ENCODE measurements at regions not wholly inside any gene's neighbourhood (a gene's known extent, or its start where the extent isn't known, plus 50 kb on each side); places are given as distances from the start of the nearest gene placed in this dataset.

GRCh38 chr3:8276056-8276455 lies 225.6 kb upstream of the LMCD1 start:
- H3K27ac ChIP-seq (ENCODE audit: low read depth, low read length): no peak overlapping the region

GRCh38 chr3:8276506-8276905 lies 225.1 kb upstream of the LMCD1 start:
- Histone ChIP-seq H3K27me3 (ENCODE audit: control insufficient read depth in 3 of 3, insufficient read depth in 3 of 3, low read length in 3 of 3) (no peaks in the 10 kb centered on the region), H3K4me1 (ENCODE audit: control insufficient read depth in 3 of 3, insufficient read depth in 3 of 3, low read length in 3 of 3) (no peaks in the 10 kb centered on the region), H3K9ac (ENCODE audit: low read depth in 1 of 3, low read length in 3 of 3) (no peak overlapping the region), H3K36me3 (ENCODE audit: control insufficient read depth in 3 of 3, insufficient read depth in 3 of 3, low read length in 3 of 3) (no peaks in the 10 kb centered on the region), H3K9me3 (ENCODE audit: control insufficient read depth in 3 of 3, low read length in 3 of 3) (no peaks in the 10 kb centered on the region), H3K27ac (ENCODE audit: low read depth, low read length) (no peak overlapping the region), H3K4me3 (ENCODE audit: low read length in 3 of 3) (no peak overlapping the region)

More at GRCh38 chr3:8276056-8276455, 225.6 kb upstream of the LMCD1 start:
- H3K4me1 ChIP-seq (ENCODE audit: control insufficient read depth in 3 of 3, insufficient read depth in 3 of 3, low read length in 3 of 3): no peaks in the 10 kb centered on the region
- H3K9ac ChIP-seq (ENCODE audit: low read depth in 1 of 3, low read length in 3 of 3): no peak overlapping the region
- H3K27me3 ChIP-seq (ENCODE audit: control insufficient read depth in 3 of 3, insufficient read depth in 3 of 3, low read length in 3 of 3): no peaks in the 10 kb centered on the region
- H3K9me3 ChIP-seq (ENCODE audit: control insufficient read depth in 3 of 3, low read length in 3 of 3): no peaks in the 10 kb centered on the region
- H3K4me3 ChIP-seq (ENCODE audit: low read length in 3 of 3): no peak overlapping the region
- no peaks in the 10 kb centered on the region for H3K36me3 ChIP-seq (ENCODE audit: control insufficient read depth in 3 of 3, insufficient read depth in 3 of 3, low read length in 3 of 3)

GRCh38 chr3:8278448-8278847 lies 223.2 kb upstream of the LMCD1 start:
- Histone ChIP-seq H3K27ac (ENCODE audit: low read depth, low read length) (no peak overlapping the region), H3K4me3 (ENCODE audit: low read length in 3 of 3) (no peak overlapping the region), H3K36me3 (ENCODE audit: control insufficient read depth in 3 of 3, insufficient read depth in 3 of 3, low read length in 3 of 3) (no peaks in the 10 kb centered on the region), H3K9me3 (ENCODE audit: control insufficient read depth in 3 of 3, low read length in 3 of 3) (no peaks in the 10 kb centered on the region), H3K27me3 (ENCODE audit: control insufficient read depth in 3 of 3, insufficient read depth in 3 of 3, low read length in 3 of 3) (no peaks in the 10 kb centered on the region), H3K9ac (ENCODE audit: low read depth in 1 of 3, low read length in 3 of 3) (no peak overlapping the region), H3K4me1 (ENCODE audit: control insufficient read depth in 3 of 3, insufficient read depth in 3 of 3, low read length in 3 of 3) (peaks cover 0 to 6% (median 5%) of the 10 kb centered on the region in 3 donors)

- H3K9ac ChIP-seq (ENCODE audit: low read depth in 1 of 3, low read length in 3 of 3): no peak overlapping the region
- H3K4me3 ChIP-seq (ENCODE audit: low read length in 3 of 3): no peak overlapping the region
- H3K9me3 ChIP-seq (ENCODE audit: control insufficient read depth in 3 of 3, low read length in 3 of 3): no peaks in the 10 kb centered on the region
- no peaks in the 10 kb centered on the region for H3K27me3 ChIP-seq (ENCODE audit: control insufficient read depth in 3 of 3, insufficient read depth in 3 of 3, low read length in 3 of 3)
- no peaks in the 10 kb centered on the region for H3K36me3 ChIP-seq (ENCODE audit: control insufficient read depth in 3 of 3, insufficient read depth in 3 of 3, low read length in 3 of 3)
- no peak overlapping the region for H3K27ac ChIP-seq (ENCODE audit: low read depth, low read length)
- H3K4me1 ChIP-seq (ENCODE audit: control insufficient read depth in 3 of 3, insufficient read depth in 3 of 3, low read length in 3 of 3): peaks cover 0 to 6% (median 5%) of the 10 kb centered on the region in 3 donors
Observed at GRCh38 chr3:8279476-8279875, 222.1 kb upstream of the LMCD1 start.

GRCh38 chr3:8279886-8280550 lies 221.6 kb upstream of the LMCD1 start:
- no peak overlapping the region for H3K4me3 ChIP-seq (ENCODE audit: low read length in 3 of 3)
- no peaks in the 10 kb centered on the region for H3K36me3 ChIP-seq (ENCODE audit: control insufficient read depth in 3 of 3, insufficient read depth in 3 of 3, low read length in 3 of 3)
- no peaks in the 10 kb centered on the region for H3K9me3 ChIP-seq (ENCODE audit: control insufficient read depth in 3 of 3, low read length in 3 of 3)
- peaks cover 0 to 6% (median 5%) of the 10 kb centered on the region in 3 donors for H3K4me1 ChIP-seq (ENCODE audit: control insufficient read depth in 3 of 3, insufficient read depth in 3 of 3, low read length in 3 of 3)
- H3K27me3 ChIP-seq (ENCODE audit: control insufficient read depth in 3 of 3, insufficient read depth in 3 of 3, low read length in 3 of 3): no peaks in the 10 kb centered on the region
- H3K9ac ChIP-seq (ENCODE audit: low read depth in 1 of 3, low read length in 3 of 3): no peak overlapping the region
- H3K27ac ChIP-seq (ENCODE audit: low read depth, low read length): no peak overlapping the region

GRCh38 chr3:8282541-8283165 lies 219.0 kb upstream of the LMCD1 start:
- H3K27ac ChIP-seq (ENCODE audit: low read depth, low read length): no peak overlapping the region
- H3K27me3 ChIP-seq (ENCODE audit: control insufficient read depth in 3 of 3, insufficient read depth in 3 of 3, low read length in 3 of 3): no peaks in the 10 kb centered on the region
- H3K36me3 ChIP-seq (ENCODE audit: control insufficient read depth in 3 of 3, insufficient read depth in 3 of 3, low read length in 3 of 3): no peaks in the 10 kb centered on the region

GRCh38 chr3:8283193-8283592 lies 218.4 kb upstream of the LMCD1 start:
- Histone ChIP-seq H3K9me3 (ENCODE audit: control insufficient read depth in 3 of 3, low read length in 3 of 3) (no peaks in the 10 kb centered on the region), H3K27me3 (ENCODE audit: control insufficient read depth in 3 of 3, insufficient read depth in 3 of 3, low read length in 3 of 3) (no peaks in the 10 kb centered on the region), H3K36me3 (ENCODE audit: control insufficient read depth in 3 of 3, insufficient read depth in 3 of 3, low read length in 3 of 3) (no peaks in the 10 kb centered on the region), H3K27ac (ENCODE audit: low read depth, low read length) (no peak overlapping the region), H3K4me3 (ENCODE audit: low read length in 3 of 3) (no peak overlapping the region), H3K4me1 (ENCODE audit: control insufficient read depth in 3 of 3, insufficient read depth in 3 of 3, low read length in 3 of 3) (peaks cover 0 to 9% (median 6%) of the 10 kb centered on the region in 3 donors), H3K9ac (ENCODE audit: low read depth in 1 of 3, low read length in 3 of 3) (no peak overlapping the region)

More at GRCh38 chr3:8282541-8283165, 219.0 kb upstream of the LMCD1 start:
- Histone ChIP-seq H3K9ac (ENCODE audit: low read depth in 1 of 3, low read length in 3 of 3) (no peak overlapping the region), H3K4me1 (ENCODE audit: control insufficient read depth in 3 of 3, insufficient read depth in 3 of 3, low read length in 3 of 3) (peaks cover 0 to 9% (median 6%) of the 10 kb centered on the region in 3 donors), H3K9me3 (ENCODE audit: control insufficient read depth in 3 of 3, low read length in 3 of 3) (no peaks in the 10 kb centered on the region), H3K4me3 (ENCODE audit: low read length in 3 of 3) (no peak overlapping the region)

- Histone ChIP-seq H3K27ac (ENCODE audit: low read depth, low read length) (no peak overlapping the region), H3K4me1 (ENCODE audit: control insufficient read depth in 3 of 3, insufficient read depth in 3 of 3, low read length in 3 of 3) (peaks cover 0 to 9% (median 6%) of the 10 kb centered on the region in 3 donors), H3K27me3 (ENCODE audit: control insufficient read depth in 3 of 3, insufficient read depth in 3 of 3, low read length in 3 of 3) (no peaks in the 10 kb centered on the region), H3K4me3 (ENCODE audit: low read length in 3 of 3) (no peak overlapping the region), H3K9ac (ENCODE audit: low read depth in 1 of 3, low read length in 3 of 3) (no peak overlapping the region), H3K9me3 (ENCODE audit: control insufficient read depth in 3 of 3, low read length in 3 of 3) (no peaks in the 10 kb centered on the region), H3K36me3 (ENCODE audit: control insufficient read depth in 3 of 3, insufficient read depth in 3 of 3, low read length in 3 of 3) (no peaks in the 10 kb centered on the region)
Observed at GRCh38 chr3:8286086-8286485, 215.5 kb upstream of the LMCD1 start.

GRCh38 chr3:8286749-8287148 lies 214.9 kb upstream of the LMCD1 start:
- no peak overlapping the region for H3K9ac ChIP-seq (ENCODE audit: low read depth in 1 of 3, low read length in 3 of 3)
- H3K4me3 ChIP-seq (ENCODE audit: low read length in 3 of 3): no peak overlapping the region

GRCh38 chr3:8290611-8291010 lies 211.0 kb upstream of the LMCD1 start:
- peaks cover 0 to under 1% (median 0%) of the 10 kb centered on the region in 3 donors for H3K4me1 ChIP-seq (ENCODE audit: control insufficient read depth in 3 of 3, insufficient read depth in 3 of 3, low read length in 3 of 3)
- H3K27me3 ChIP-seq (ENCODE audit: control insufficient read depth in 3 of 3, insufficient read depth in 3 of 3, low read length in 3 of 3): no peaks in the 10 kb centered on the region
- no peaks in the 10 kb centered on the region for H3K36me3 ChIP-seq (ENCODE audit: control insufficient read depth in 3 of 3, insufficient read depth in 3 of 3, low read length in 3 of 3)
- no peaks in the 10 kb centered on the region for H3K9me3 ChIP-seq (ENCODE audit: control insufficient read depth in 3 of 3, low read length in 3 of 3)
- no peak overlapping the region for H3K9ac ChIP-seq (ENCODE audit: low read depth in 1 of 3, low read length in 3 of 3)
- no peak overlapping the region for H3K4me3 ChIP-seq (ENCODE audit: low read length in 3 of 3)
- H3K27ac ChIP-seq (ENCODE audit: low read depth, low read length): no peak overlapping the region

More at GRCh38 chr3:8286749-8287148, 214.9 kb upstream of the LMCD1 start:
- no peaks in the 10 kb centered on the region for H3K27me3 ChIP-seq (ENCODE audit: control insufficient read depth in 3 of 3, insufficient read depth in 3 of 3, low read length in 3 of 3)
- peaks cover 0 to 9% (median 6%) of the 10 kb centered on the region in 3 donors for H3K4me1 ChIP-seq (ENCODE audit: control insufficient read depth in 3 of 3, insufficient read depth in 3 of 3, low read length in 3 of 3)
- no peaks in the 10 kb centered on the region for H3K9me3 ChIP-seq (ENCODE audit: control insufficient read depth in 3 of 3, low read length in 3 of 3)
- H3K27ac ChIP-seq (ENCODE audit: low read depth, low read length): no peak overlapping the region
- no peaks in the 10 kb centered on the region for H3K36me3 ChIP-seq (ENCODE audit: control insufficient read depth in 3 of 3, insufficient read depth in 3 of 3, low read length in 3 of 3)
